ENCODE measurements at regions not wholly inside any gene's neighbourhood (a gene's known extent, or its start where the extent isn't known, plus 50 kb on each side); places are given as distances from the start of the nearest gene placed in this dataset.

DNA sequence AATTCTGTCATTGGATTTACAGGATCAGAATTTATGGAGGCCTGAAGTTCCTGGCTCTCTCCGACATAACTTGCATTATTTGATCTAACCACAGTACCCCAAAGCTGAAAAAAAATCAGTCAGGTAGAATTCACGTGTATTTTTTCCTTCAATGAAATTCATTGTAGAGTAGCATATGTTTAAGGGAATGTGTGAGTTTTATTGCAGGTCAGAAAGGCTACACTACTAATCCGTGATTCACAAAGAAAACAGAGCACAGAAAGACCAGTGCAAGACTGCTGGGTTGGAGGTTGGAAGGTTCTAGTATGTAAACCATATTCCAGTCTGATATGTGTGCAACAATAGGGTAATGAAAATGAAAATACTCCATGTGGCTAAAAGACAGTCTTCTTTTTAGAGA is 247.0 kb upstream of the FERD3L start (continued):
- TF ChIP-seq RXRA (IDR thresholded peaks at IDR 0.05; ENCODE audit: borderline replicate concordance, low read depth) = no peak

DNA sequence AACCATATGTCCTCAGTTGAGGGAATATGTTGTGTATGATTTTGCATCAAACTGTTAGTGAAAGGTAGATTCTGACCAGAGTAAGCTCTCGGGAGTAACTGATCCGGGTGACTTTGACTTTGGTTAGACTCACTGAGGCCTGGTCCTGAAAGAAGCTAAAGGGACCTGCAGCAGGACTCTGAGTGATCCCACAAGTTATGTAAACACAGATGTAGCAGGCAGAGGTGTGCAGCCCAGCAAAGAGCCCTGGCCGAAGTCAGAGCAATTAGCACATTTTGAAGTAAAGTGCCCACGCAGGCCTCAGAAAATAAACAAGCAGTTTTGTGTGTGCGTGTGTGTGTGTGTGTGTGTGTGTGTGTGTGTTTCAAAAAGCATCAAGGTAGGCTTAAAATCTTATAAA is 245.6 kb upstream of the FERD3L start:
- no peaks in the 10 kb centered on the region for H3K79me2 ChIP-seq (ENCODE audit: insufficient read depth)
- CTCF ChIA-PET = interaction anchor here (1.4 kb wide), 1 partner anchor 27 kb away, joined by 3 read pairs; no protein-coding TSS in a partner anchor
- peaks cover 14% of the 10 kb centered on the region; the same call in 1 of the 2 replicates for H3K27me3 ChIP-seq (ENCODE audit: insufficient read depth)
- no peaks in the 10 kb centered on the region for H3K36me3 ChIP-seq (replicated peaks in 1 of 2; ENCODE audit: control insufficient read depth in 1 of 2, insufficient read depth in 2 of 2, low read length in 1 of 2)
- H3K27ac ChIP-seq (ENCODE audit: low read depth in 2 of 2, low read length in 1 of 2) = no peak overlapping the region
- no peak overlapping the region for H3K4me2 ChIP-seq
- TF ChIP-seq ELF1 (IDR thresholded peaks at IDR 0.05) (no peak), SIN3A (IDR thresholded peaks at IDR 0.05; ENCODE audit: borderline replicate concordance, low read depth, low read length) (no peak), EP300 (IDR thresholded peaks at IDR 0.05; ENCODE audit: borderline replicate concordance in 1 of 2, low read depth in 1 of 2, low read length in 1 of 2) (no peak), MXI1 (IDR thresholded peaks at IDR 0.05; ENCODE audit: low read depth, low read length) (no peak), NRF1 (IDR thresholded peaks at IDR 0.05; ENCODE audit: low read depth, low read length) (no peak), FOXM1 (IDR thresholded peaks at IDR 0.05; ENCODE audit: low read depth) (no peak), MEF2A (IDR thresholded peaks at IDR 0.05; ENCODE audit: borderline replicate concordance, low read depth) (no peak), FOXJ3 (CRISPR knock-in tag; IDR thresholded peaks at IDR 0.05) (no peak)
- no peaks in the 10 kb centered on the region for H3K9me3 ChIP-seq
- no peak overlapping the region for H3K9ac ChIP-seq
- 22% methylated on average over 5 of the region's 5 CpGs for WGBS (ENCODE audit: low lambda C conversion rate)
- no peak overlapping the region for H3K4me3 ChIP-seq (ENCODE audit: low read depth in 2 of 2, low read length in 1 of 2)
- H3K9me2 ChIP-seq = no peaks in the 10 kb centered on the region
- POLR2A ChIA-PET = no interaction called here
- DNase-seq = no peak
- no peaks in the 10 kb centered on the region for H3K4me1 ChIP-seq (ENCODE audit: control insufficient read depth in 1 of 2, insufficient read depth in 2 of 2, low read depth in 1 of 2, low read length in 1 of 2)
- no peak overlapping the region for H2AFZ ChIP-seq (ENCODE audit: low read depth)
- no peaks in the 10 kb centered on the region for H3F3A ChIP-seq (replicated peaks; ENCODE audit: insufficient read depth)
- no peaks in the 10 kb centered on the region for H4K20me1 ChIP-seq (ENCODE audit: insufficient read depth)

DNA sequence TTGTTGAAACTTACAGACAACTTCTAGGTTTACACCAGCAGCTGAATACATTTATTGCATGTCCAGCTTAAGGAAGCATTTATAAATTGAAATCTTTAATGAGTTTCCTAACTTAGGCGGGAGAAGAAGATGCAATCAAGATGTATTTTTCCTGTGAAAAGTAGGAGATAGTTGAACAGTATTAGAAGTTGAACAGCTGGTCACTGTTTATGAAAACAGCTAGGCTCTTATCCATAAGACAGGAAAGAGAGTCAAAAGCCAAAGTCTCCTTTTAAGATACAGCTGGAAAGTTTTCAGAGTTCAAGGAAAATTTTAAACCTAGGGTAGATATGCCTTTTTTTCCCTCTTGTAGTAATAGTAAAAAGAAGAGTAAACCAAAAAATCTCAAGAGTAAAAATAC is 236.1 kb upstream of the FERD3L start:
- Histone ChIP-seq H3K27me3 (ENCODE audit: insufficient read depth) (peaks cover 34% of the 10 kb centered on the region; the same call in 1 of the 2 replicates), H3F3A (replicated peaks; ENCODE audit: insufficient read depth) (no peaks in the 10 kb centered on the region), H3K9me3 (no peaks in the 10 kb centered on the region), H2AFZ (ENCODE audit: low read depth) (no peak overlapping the region), H3K36me3 (replicated peaks in 1 of 2; ENCODE audit: control insufficient read depth in 1 of 2, insufficient read depth in 2 of 2, low read length in 1 of 2) (no peaks in the 10 kb centered on the region), H3K9me2 (no peaks in the 10 kb centered on the region), H3K4me3 (ENCODE audit: low read depth in 2 of 2, low read length in 1 of 2) (no peak overlapping the region), H3K79me2 (ENCODE audit: insufficient read depth) (no peaks in the 10 kb centered on the region), H3K4me1 (ENCODE audit: control insufficient read depth in 1 of 2, insufficient read depth in 2 of 2, low read depth in 1 of 2, low read length in 1 of 2) (no peaks in the 10 kb centered on the region; a peak in 1 of 4 replicates), H3K27ac (ENCODE audit: low read depth in 2 of 2, low read length in 1 of 2) (no peak overlapping the region), H3K4me2 (no peak overlapping the region), H4K20me1 (ENCODE audit: insufficient read depth) (no peaks in the 10 kb centered on the region), H3K9ac (no peak overlapping the region)
- no peak for DNase-seq
- ChIA-PET POLR2A (no interaction called here), CTCF (interaction anchor here (1.1 kb wide), 1 partner anchor 123 kb away, joined by 4 read pairs; no protein-coding TSS in a partner anchor)
- WGBS (ENCODE audit: low lambda C conversion rate) = 10% methylated on average over 1 of the region's 1 CpG
- TF ChIP-seq NRF1 (IDR thresholded peaks at IDR 0.05; ENCODE audit: low read depth, low read length) (no peak), FOXJ3 (CRISPR knock-in tag; IDR thresholded peaks at IDR 0.05) (no peak), EP300 (IDR thresholded peaks at IDR 0.05; ENCODE audit: borderline replicate concordance in 1 of 2, low read depth in 1 of 2, low read length in 1 of 2) (no peak), MEF2A (IDR thresholded peaks at IDR 0.05; ENCODE audit: borderline replicate concordance, low read depth) (no peak), TCF12 (IDR thresholded peaks at IDR 0.05) (no peak)
- TF ChIP-seq, protein P1, sequence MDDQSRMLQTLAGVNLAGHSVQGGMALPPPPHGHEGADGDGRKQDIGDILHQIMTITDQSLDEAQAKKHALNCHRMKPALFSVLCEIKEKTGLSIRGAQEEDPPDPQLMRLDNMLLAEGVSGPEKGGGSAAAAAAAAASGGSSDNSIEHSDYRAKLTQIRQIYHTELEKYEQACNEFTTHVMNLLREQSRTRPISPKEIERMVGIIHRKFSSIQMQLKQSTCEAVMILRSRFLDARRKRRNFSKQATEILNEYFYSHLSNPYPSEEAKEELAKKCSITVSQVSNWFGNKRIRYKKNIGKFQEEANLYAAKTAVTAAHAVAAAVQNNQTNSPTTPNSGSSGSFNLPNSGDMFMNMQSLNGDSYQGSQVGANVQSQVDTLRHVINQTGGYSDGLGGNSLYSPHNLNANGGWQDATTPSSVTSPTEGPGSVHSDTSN (IDR thresholded peaks at IDR 0.05) = no peak
